ENCODE measurements at regions not wholly inside any gene's neighbourhood (a gene's known extent, or its start where the extent isn't known, plus 50 kb on each side); places are given as distances from the start of the nearest gene placed in this dataset.
A peak's percentile ranks its signal among the peaks of the same experiment; 100 is the strongest.

- DNase-seq (ENCODE audit: low spot score in 2 of 2), result peak; percentile 45 to 85
- intact Hi-C loops (cut with DNase I; ENCODE audit: low total_unique reads), result no loop called here
- no peak for TF ChIP-seq POLR2A (IDR thresholded peaks at IDR 0.05)
- no peak for TF ChIP-seq CTCF (IDR thresholded peaks at IDR 0.05)
- WGBS, 2 donors, result 39 to 44% methylated on average over 4 of the region's 4 CpGs
- H3K4me3 ChIP-seq (ENCODE audit: low read depth, poor library complexity, severe bottlenecking), result no peak overlapping the region
These were observed 153.8 kb upstream of the AGA start for GRCh38 chr4:177596035-177596434.

GRCh38 chr4:177596991-177597390 is 154.8 kb upstream of the AGA start:
- WGBS, 2 donors, result 84 to 93% methylated on average over 7 of the region's 7 CpGs
- H3K4me3 ChIP-seq (ENCODE audit: low read depth, poor library complexity, severe bottlenecking), result no peak overlapping the region
- DNase-seq (ENCODE audit: low spot score in 2 of 2), result no peak
- intact Hi-C loops (cut with DNase I; ENCODE audit: low total_unique reads), result no loop called here
- no peak for TF ChIP-seq POLR2A (IDR thresholded peaks at IDR 0.05)
- TF ChIP-seq CTCF (IDR thresholded peaks at IDR 0.05), result no peak

- 52 to 67% methylated on average over 1 of the region's 1 CpG for WGBS, 2 donors
- H3K4me3 ChIP-seq (ENCODE audit: low read depth, poor library complexity, severe bottlenecking), result no peak overlapping the region
- no peak for DNase-seq (ENCODE audit: low spot score in 2 of 2)
- no peak for TF ChIP-seq POLR2A (IDR thresholded peaks at IDR 0.05)
- intact Hi-C loops (cut with DNase I; ENCODE audit: low total_unique reads), result no loop called here
These were observed 163.0 kb upstream of the AGA start for GRCh38 chr4:177605252-177605651.

GRCh38 chr4:177607111-177607573 is 164.9 kb upstream of the AGA start:
- intact Hi-C loops (cut with DNase I; ENCODE audit: low total_unique reads), result no loop called here
- TF ChIP-seq POLR2A (IDR thresholded peaks at IDR 0.05) (no peak), CTCF (IDR thresholded peaks at IDR 0.05) (no peak)
- DNase-seq (ENCODE audit: low spot score in 2 of 2), result no peak
- H3K4me3 ChIP-seq (ENCODE audit: low read depth, poor library complexity, severe bottlenecking), result no peak overlapping the region
- 98 to 100% methylated on average over 16 to 21 of the region's 28 CpGs for WGBS, 2 donors

GRCh38 chr4:177611974-177612664 is 169.9 kb upstream of the AGA start:
- DNase-seq (ENCODE audit: low spot score in 2 of 2), result no peak
- no peak overlapping the region for H3K4me3 ChIP-seq (ENCODE audit: low read depth, poor library complexity, severe bottlenecking)
- TF ChIP-seq CTCF (IDR thresholded peaks at IDR 0.05) (no peak), POLR2A (IDR thresholded peaks at IDR 0.05) (no peak)
- 57 to 60% methylated on average over 5 of the region's 5 CpGs for WGBS, 2 donors
- intact Hi-C loops (cut with DNase I; ENCODE audit: low total_unique reads), result no loop called here

GRCh38 chr4:177612684-177613083 is 170.4 kb upstream of the AGA start:
- intact Hi-C loops (cut with DNase I; ENCODE audit: low total_unique reads), result no loop called here
- no peak overlapping the region for H3K4me3 ChIP-seq (ENCODE audit: low read depth, poor library complexity, severe bottlenecking)
- WGBS, 2 donors, result 63 to 74% methylated on average over 2 of the region's 2 CpGs
- no peak for DNase-seq (ENCODE audit: low spot score in 2 of 2)
- TF ChIP-seq POLR2A (IDR thresholded peaks at IDR 0.05) (no peak), CTCF (IDR thresholded peaks at IDR 0.05) (no peak)
